Lower leg skin (tissue), 3 donors: ENCODE measurements at regions not wholly inside any gene's neighbourhood (a gene's known extent, or its start where the extent isn't known, plus 50 kb on each side); places are given as distances from the start of the nearest gene placed in this dataset.

Experiments used
- POLR2A ChIP-seq, 2 donors: fragments of 450-650 bp; IDR thresholded peaks; one replicate each; pipeline ENCODE4 v1.6.1; 2016 to 2017; ENCODE audit warnings: antibody characterized with exemption in 2 of 2, mild to moderate bottlenecking in 1 of 2, moderate library complexity in 1 of 2
- TF ChIP-seq, protein P1 (sequence below), 3 donors: fragments of 450-650 bp; IDR thresholded peaks; one replicate each; pipeline ENCODE4 v1.5.1; 2016; ENCODE audit warnings: antibody characterized with exemption in 3 of 3, mild to moderate bottlenecking in 3 of 3, moderate library complexity in 2 of 3

DNA sequence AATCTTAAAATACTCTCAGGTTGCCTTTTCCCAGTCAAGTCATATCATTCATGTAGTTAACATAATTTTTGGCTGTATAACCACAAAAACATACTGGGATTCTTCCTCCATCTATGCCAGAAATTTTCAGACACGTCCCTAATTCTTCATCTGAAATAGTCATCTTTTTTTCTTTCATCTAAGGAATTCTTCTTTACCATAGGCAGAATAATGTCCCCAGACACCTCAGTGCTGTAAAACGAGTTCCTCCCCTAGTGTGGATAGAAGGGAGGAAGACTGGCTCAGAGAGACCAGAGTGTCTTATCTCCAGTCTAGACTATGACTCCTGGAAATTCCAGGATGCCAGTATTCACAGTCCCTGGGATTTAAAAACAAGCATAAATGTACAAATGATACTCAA, 127.8 kb downstream of the MREG start:
- TF ChIP-seq, protein P1, sequence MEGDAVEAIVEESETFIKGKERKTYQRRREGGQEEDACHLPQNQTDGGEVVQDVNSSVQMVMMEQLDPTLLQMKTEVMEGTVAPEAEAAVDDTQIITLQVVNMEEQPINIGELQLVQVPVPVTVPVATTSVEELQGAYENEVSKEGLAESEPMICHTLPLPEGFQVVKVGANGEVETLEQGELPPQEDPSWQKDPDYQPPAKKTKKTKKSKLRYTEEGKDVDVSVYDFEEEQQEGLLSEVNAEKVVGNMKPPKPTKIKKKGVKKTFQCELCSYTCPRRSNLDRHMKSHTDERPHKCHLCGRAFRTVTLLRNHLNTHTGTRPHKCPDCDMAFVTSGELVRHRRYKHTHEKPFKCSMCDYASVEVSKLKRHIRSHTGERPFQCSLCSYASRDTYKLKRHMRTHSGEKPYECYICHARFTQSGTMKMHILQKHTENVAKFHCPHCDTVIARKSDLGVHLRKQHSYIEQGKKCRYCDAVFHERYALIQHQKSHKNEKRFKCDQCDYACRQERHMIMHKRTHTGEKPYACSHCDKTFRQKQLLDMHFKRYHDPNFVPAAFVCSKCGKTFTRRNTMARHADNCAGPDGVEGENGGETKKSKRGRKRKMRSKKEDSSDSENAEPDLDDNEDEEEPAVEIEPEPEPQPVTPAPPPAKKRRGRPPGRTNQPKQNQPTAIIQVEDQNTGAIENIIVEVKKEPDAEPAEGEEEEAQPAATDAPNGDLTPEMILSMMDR (IDR thresholded peaks at IDR 0.05): no peak
- no peak for TF ChIP-seq POLR2A (IDR thresholded peaks at IDR 0.05)
